NCI-H1436 treated with DMSO at 0.1 percent for 48 hours (cell line): ENCODE measurements at regions not wholly inside any gene's neighbourhood (a gene's known extent, or its start where the extent isn't known, plus 50 kb on each side); places are given as distances from the start of the nearest gene placed in this dataset.
A peak's percentile ranks its signal among the peaks of the same experiment; 100 is the strongest.
"Not testable (repeated sequence)": the region's sequence is repeated elsewhere in the genome, so short reads cannot be mapped to it uniquely, and the experiment has no call there.

ENCODE experiments used
- DNase-seq: peaks from one replicate; lab custom pipeline; 2025; lab: John Stamatoyannopoulos, UW

GRCh38 chr5:126009566-126009965 is 413.6 kb upstream of the GRAMD2B start:
- DNase-seq = no peak

GRCh38 chr5:126011526-126011925 is 411.7 kb upstream of the GRAMD2B start:
- DNase-seq = not testable (repeated sequence)

GRCh38 chr5:126014676-126015075 is 408.5 kb upstream of the GRAMD2B start:
- DNase-seq = no peak

GRCh38 chr5:126015235-126016181 is 407.7 kb upstream of the GRAMD2B start:
- DNase-seq = peak; percentile 71

GRCh38 chr5:126016256-126016655 is 407.0 kb upstream of the GRAMD2B start:
- no peak for DNase-seq

- no peak for DNase-seq
Measured at GRCh38 chr5:126017096-126017495, 406.1 kb upstream of the GRAMD2B start.

- DNase-seq = no peak
Measured at GRCh38 chr5:126020770-126021169, 402.4 kb upstream of the GRAMD2B start.

GRCh38 chr5:126023994-126024441 is 399.2 kb upstream of the GRAMD2B start:
- DNase-seq = no peak

- DNase-seq = no peak
Measured at GRCh38 chr5:126027149-126027548, 396.1 kb upstream of the GRAMD2B start.

GRCh38 chr5:126027652-126028051 is 395.6 kb upstream of the GRAMD2B start:
- no peak for DNase-seq

- DNase-seq = no peak
Measured at GRCh38 chr5:126028336-126028735, 394.9 kb upstream of the GRAMD2B start.

GRCh38 chr5:126029282-126029681 is 393.9 kb upstream of the GRAMD2B start:
- DNase-seq = not testable (repeated sequence)

- DNase-seq = no peak
Measured at GRCh38 chr5:126030698-126031097, 392.5 kb upstream of the GRAMD2B start.

GRCh38 chr5:126031989-126032716 is 391.1 kb upstream of the GRAMD2B start:
- no peak for DNase-seq

- peak; percentile 88 for DNase-seq
Measured at GRCh38 chr5:126043688-126044087, 379.5 kb upstream of the GRAMD2B start.

- DNase-seq = peak; percentile 92
Measured at GRCh38 chr5:126044111-126044668, 379.0 kb upstream of the GRAMD2B start.

GRCh38 chr5:126044931-126045565 is 378.2 kb upstream of the GRAMD2B start:
- DNase-seq = no peak

- DNase-seq = no peak
Measured at GRCh38 chr5:126046318-126046717, 376.9 kb upstream of the GRAMD2B start.

GRCh38 chr5:126046846-126047571 is 376.2 kb upstream of the GRAMD2B start:
- DNase-seq = no peak

- DNase-seq = no peak
Measured at GRCh38 chr5:126052120-126052519, 371.1 kb upstream of the GRAMD2B start.

GRCh38 chr5:126052791-126053190 is 370.4 kb upstream of the GRAMD2B start:
- no peak for DNase-seq
